ENCODE measurements at regions not wholly inside any gene's neighbourhood (a gene's known extent, or its start where the extent isn't known, plus 50 kb on each side); places are given as distances from the start of the nearest gene placed in this dataset.
A peak's percentile ranks its signal among the peaks of the same experiment; 100 is the strongest.

- Histone ChIP-seq H3K4me1 (ENCODE audit: insufficient read depth) (no peaks in the 10 kb centered on the region), H3K27ac (no peak overlapping the region), H3K27me3 (no peaks in the 10 kb centered on the region), H3K36me3 (no peaks in the 10 kb centered on the region), H3K4me3 (no peak overlapping the region), H3K9me3 (no peaks in the 10 kb centered on the region)
- WGBS, 3 donors: 30 to 60% (median 48%) methylated on average over 4 of the region's 4 CpGs
- intact Hi-C loops (cut with DNase I): loop anchor here in 1 of 4 donors (5.0 kb wide), 1 partner anchor 542 kb away; no protein-coding TSS in a partner anchor
- TF ChIP-seq CTCF (IDR thresholded peaks at IDR 0.05): no peak
- no peak for DNase-seq
Measured at GRCh38 chr1:55329808-55330432, 114.8 kb upstream of the USP24 start.

GRCh38 chr1:55329091-55329490 lies 113.9 kb upstream of the USP24 start:
- intact Hi-C loops (cut with DNase I): loop anchor here in 1 of 4 donors (5.0 kb wide), 1 partner anchor 543 kb away; no protein-coding TSS in a partner anchor
- Histone ChIP-seq H3K36me3 (no peaks in the 10 kb centered on the region), H3K27me3 (no peaks in the 10 kb centered on the region), H3K4me1 (ENCODE audit: insufficient read depth) (no peaks in the 10 kb centered on the region), H3K27ac (no peak overlapping the region), H3K4me3 (no peak overlapping the region), H3K9me3 (no peaks in the 10 kb centered on the region)
- 54 to 68% (median 66%) methylated on average over 5 of the region's 5 CpGs for WGBS, 3 donors
- TF ChIP-seq CTCF (IDR thresholded peaks at IDR 0.05): no peak
- no peak for TF ChIP-seq POLR2A (IDR thresholded peaks at IDR 0.05)
- no peak for TF ChIP-seq EP300 (IDR thresholded peaks at IDR 0.05)
- DNase-seq: peak in 1 of 5 donors; percentile 43

- H3K27me3 ChIP-seq: no peaks in the 10 kb centered on the region
- no peaks in the 10 kb centered on the region for H3K36me3 ChIP-seq
- intact Hi-C loops (cut with DNase I): loop anchor here in 1 of 4 donors (5.0 kb wide), 1 partner anchor 546 kb away; no protein-coding TSS in a partner anchor
- H3K4me3 ChIP-seq: no peak overlapping the region
- no peak for DNase-seq
- no peaks in the 10 kb centered on the region for H3K9me3 ChIP-seq
- WGBS, 3 donors: 69 to 90% (median 72%) methylated on average over 14 of the region's 14 CpGs
- TF ChIP-seq POLR2A (IDR thresholded peaks at IDR 0.05) (no peak), CTCF (IDR thresholded peaks at IDR 0.05) (no peak), EP300 (IDR thresholded peaks at IDR 0.05) (no peak)
- H3K4me1 ChIP-seq (ENCODE audit: insufficient read depth): no peaks in the 10 kb centered on the region
- no peak overlapping the region for H3K27ac ChIP-seq
Measured at GRCh38 chr1:55326496-55327243, 111.5 kb upstream of the USP24 start.

GRCh38 chr1:55323760-55324159 lies 108.6 kb upstream of the USP24 start:
- WGBS, 3 donors: 83 to 85% (median 84%) methylated on average over 6 of the region's 6 CpGs
- H3K4me3 ChIP-seq: no peak overlapping the region
- H3K27ac ChIP-seq: no peak overlapping the region
- no peaks in the 10 kb centered on the region for H3K36me3 ChIP-seq
- TF ChIP-seq CTCF (IDR thresholded peaks at IDR 0.05) (no peak), EP300 (IDR thresholded peaks at IDR 0.05) (no peak), POLR2A (IDR thresholded peaks at IDR 0.05) (no peak)
- no peaks in the 10 kb centered on the region for H3K27me3 ChIP-seq
- H3K4me1 ChIP-seq (ENCODE audit: insufficient read depth): no peaks in the 10 kb centered on the region
- DNase-seq: no peak
- no peaks in the 10 kb centered on the region for H3K9me3 ChIP-seq
- intact Hi-C loops (cut with DNase I): no loop called here

All from ovary (tissue), 7 donors.